GM12874 (cell line): ENCODE measurements at regions not wholly inside any gene's neighbourhood (a gene's known extent, or its start where the extent isn't known, plus 50 kb on each side); places are given as distances from the start of the nearest gene placed in this dataset.

ENCODE experiments used
- TF ChIP-seq, protein P1 (sequence below): IDR thresholded peaks from 2 replicates; pipeline ENCODE4 v1.5.1; 2011; ENCODE audit warnings: low read depth, mild to moderate bottlenecking, control low read depth, low read length, moderate library complexity; ENCODE audit not compliant: insufficient read depth

DNA sequence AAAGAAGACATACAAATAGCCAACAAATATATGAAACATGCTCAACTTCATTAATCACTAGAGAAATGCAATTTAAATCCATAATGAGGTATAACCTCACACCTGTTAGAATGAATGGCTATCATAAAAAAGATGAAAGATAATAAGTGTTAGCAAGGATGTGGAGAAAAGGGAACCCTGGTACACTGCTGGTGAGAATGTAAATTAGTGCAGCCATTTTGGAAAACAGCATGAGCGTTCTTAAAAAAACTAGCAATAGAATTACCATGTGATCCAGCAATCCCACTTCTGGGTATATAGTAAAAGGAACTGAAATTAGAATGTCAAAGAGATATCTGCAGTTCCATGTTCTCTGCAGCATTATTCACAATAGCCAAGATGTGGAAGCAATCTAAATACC is 64.2 kb upstream of the CEP78 start:
- TF ChIP-seq, protein P1, sequence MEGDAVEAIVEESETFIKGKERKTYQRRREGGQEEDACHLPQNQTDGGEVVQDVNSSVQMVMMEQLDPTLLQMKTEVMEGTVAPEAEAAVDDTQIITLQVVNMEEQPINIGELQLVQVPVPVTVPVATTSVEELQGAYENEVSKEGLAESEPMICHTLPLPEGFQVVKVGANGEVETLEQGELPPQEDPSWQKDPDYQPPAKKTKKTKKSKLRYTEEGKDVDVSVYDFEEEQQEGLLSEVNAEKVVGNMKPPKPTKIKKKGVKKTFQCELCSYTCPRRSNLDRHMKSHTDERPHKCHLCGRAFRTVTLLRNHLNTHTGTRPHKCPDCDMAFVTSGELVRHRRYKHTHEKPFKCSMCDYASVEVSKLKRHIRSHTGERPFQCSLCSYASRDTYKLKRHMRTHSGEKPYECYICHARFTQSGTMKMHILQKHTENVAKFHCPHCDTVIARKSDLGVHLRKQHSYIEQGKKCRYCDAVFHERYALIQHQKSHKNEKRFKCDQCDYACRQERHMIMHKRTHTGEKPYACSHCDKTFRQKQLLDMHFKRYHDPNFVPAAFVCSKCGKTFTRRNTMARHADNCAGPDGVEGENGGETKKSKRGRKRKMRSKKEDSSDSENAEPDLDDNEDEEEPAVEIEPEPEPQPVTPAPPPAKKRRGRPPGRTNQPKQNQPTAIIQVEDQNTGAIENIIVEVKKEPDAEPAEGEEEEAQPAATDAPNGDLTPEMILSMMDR = no peak

DNA sequence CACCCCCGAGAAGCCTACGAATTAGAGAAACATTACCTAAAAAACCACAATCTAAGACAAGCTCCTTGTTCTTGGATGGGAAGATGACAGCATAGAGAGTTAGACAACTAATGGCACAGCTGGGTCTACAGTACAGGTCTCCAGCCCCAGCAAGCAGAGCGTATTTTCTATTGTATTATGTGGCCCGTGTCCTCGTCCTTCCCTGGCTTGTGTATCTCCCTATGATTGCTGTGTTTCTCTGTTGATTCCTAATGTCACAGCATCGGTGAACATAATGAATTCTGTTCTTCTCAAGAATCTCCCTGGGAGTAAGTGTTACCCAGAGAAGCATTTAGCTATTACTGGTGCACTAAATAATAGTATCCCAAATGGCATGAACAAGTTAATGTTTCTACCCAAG is 66.8 kb upstream of the CEP78 start:
- TF ChIP-seq, protein P1 = no peak

DNA sequence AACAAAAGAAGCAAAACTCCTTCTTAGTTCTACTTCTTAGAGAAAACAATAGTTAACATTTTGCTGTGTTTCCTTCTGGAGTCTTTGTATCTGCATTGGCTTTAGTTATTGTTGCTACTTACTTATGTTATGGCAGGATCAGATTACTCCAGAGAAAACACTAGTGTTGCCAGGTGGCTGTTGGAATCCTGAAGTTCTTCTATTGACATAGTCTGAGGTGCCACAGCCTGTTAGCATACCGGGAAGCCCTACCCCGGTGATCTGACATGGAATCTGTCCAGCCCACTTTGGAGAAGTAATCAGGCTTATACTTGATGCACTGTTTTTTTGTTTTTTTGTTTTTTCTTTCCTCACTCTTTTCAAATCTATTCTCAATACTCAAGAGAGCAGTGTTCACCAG is 68.5 kb upstream of the CEP78 start:
- TF ChIP-seq, protein P1 = no peak

DNA sequence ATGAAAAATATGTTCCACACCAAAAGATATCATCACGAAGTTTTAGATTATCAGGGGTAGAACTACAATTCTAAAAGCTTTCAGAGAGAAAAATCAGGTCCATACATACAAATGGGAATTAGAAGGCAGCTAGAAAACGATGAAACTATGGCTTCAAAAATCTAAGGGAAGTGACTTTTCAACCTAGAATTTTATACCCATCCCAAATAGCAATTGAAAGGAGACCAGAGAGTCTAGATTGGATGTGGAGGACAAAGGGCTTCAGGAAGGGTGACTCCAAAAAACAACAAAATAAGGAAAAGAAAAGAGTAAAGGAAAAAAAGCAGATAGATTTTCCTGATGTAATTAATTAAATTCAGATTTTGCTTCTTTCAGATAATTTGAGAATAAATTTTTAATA is 72.0 kb upstream of the CEP78 start:
- TF ChIP-seq, protein P1 = no peak

DNA sequence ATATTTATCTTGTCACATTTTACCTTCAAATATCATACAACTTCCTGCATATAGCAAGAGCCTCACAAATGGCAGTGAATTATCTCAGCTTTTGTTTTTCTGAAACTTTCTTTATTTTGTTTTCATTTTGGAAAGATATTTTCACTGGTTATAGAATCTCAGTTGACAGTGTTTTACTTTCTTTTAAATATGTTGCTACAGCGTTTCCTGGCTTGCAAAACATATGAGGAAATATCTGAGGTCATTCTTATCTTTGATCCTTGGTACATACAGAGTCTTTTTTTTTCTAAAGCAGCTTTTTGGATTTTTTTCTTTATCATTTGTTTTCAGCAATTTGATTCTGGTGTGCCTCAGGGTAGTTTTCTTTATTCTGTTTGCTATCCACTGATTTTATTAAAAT is 77.6 kb upstream of the CEP78 start:
- TF ChIP-seq, protein P1 = no peak

DNA sequence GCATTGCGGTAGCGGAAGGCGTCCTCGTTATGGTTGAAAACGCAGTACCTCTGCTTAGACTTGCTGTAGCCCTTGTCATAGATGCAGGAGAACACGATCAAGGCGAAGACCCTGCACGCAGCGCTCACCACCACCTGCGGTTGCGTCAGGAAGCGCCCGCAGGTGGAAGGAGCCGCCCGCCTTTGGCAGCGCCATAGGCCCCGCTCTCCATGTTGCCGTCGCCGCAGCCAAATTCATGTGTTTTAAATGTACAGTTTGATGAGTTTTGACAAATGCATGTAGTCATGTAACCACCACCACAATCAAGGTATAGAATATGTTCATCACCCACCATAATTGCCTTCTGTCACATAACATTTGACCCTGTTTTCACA is 84.9 kb upstream of the CEP78 start:
- TF ChIP-seq, protein P1 = no peak

DNA sequence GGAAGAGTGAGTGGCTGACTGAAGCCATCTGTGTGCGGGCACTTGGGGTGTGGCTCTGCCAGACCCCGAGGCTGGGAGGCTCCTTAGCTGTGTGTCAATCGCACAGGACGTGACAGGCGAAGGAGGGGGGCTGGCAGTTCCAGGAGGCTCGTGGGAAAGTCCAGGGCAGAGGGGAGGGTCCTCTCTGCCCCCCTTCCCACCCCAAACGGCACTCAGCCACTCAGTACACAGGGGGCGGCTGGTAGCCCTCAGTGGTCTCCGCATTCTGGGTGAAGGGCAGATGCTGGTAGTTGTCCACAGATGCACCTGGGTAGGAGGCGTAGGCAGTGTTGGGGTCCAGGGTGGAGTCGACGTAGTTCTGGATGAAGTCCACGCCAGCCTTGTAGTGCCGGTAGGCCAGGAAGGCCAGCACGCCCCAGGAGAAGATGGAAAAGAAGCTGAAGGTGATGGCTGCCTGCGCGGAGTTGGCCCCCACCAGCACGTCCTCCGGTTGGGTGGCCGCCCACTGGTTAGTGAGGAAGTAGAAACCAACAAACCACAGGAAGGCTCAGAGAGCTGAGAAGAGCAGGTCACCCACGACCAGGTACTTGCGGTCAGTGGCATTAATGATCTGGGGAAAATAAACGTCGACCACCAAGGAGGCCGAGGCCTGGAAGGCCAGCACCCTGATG is 85.4 kb upstream of the CEP78 start:
- TF ChIP-seq, protein P1 = no peak
